Neutrophil (primary cell): ENCODE measurements at regions not wholly inside any gene's neighbourhood (a gene's known extent, or its start where the extent isn't known, plus 50 kb on each side); places are given as distances from the start of the nearest gene placed in this dataset.

Source experiments
- H3K27ac ChIP-seq: fragments of 200-600 bp; sonication (generic); 2 replicates; pipeline ENCODE4 v1.5.1; 2016; ENCODE audit warnings: mild to moderate bottlenecking, moderate library complexity
- H3K27me3 ChIP-seq: fragments of 200-600 bp; sonication (generic); 2 replicates; pipeline ENCODE4 v1.6.0; 2016; ENCODE audit warnings: mild to moderate bottlenecking
- H3K36me3 ChIP-seq: fragments of 200-600 bp; sonication (generic); 2 replicates; pipeline ENCODE4 v1.5.1; 2017
- H3K4me1 ChIP-seq, 2 experiments: fragments of 200-600 bp in 1 of 2; sonication (generic) in 1 of 2; 1 replicate in 1 of 2; 2 replicates in 1 of 2; pipeline versions ENCODE4 v1.5.1 to v1.6.1; 2013 to 2016; ENCODE audit warnings: low read depth in 1 of 2, low read length in 1 of 2, mild to moderate bottlenecking in 1 of 2, moderate library complexity in 1 of 2; ENCODE audit not compliant: control insufficient read depth in 1 of 2, insufficient read depth in 1 of 2
- H3K4me3 ChIP-seq, 2 experiments: fragments of 200-600 bp in 1 of 2; sonication (generic) in 1 of 2; 1 replicate in 1 of 2; 2 replicates in 1 of 2; pipeline ENCODE4 v1.5.1; 2013 to 2016; ENCODE audit warnings: low read depth in 1 of 2, low read length in 1 of 2, mild to moderate bottlenecking in 1 of 2, moderate library complexity in 1 of 2
- H3K9me3 ChIP-seq: fragments of 200-600 bp; sonication (generic); 2 replicates; pipeline ENCODE4 v1.5.1; 2016
- CTCF ChIP-seq: fragments of 200-600 bp; sonication (generic); IDR thresholded peaks from 2 replicates; pipeline ENCODE4 v1.5.1; 2016; ENCODE audit warnings: antibody characterized with exemption

- TF ChIP-seq CTCF: peak; percentile 38
- H3K27me3 ChIP-seq: no peaks in the 10 kb centered on the region
- H3K4me3 ChIP-seq: no peak overlapping the region
- H3K27ac ChIP-seq: no peak overlapping the region
- H3K4me1 ChIP-seq: no peaks in the 10 kb centered on the region
- H3K36me3 ChIP-seq: no peaks in the 10 kb centered on the region
- H3K9me3 ChIP-seq: no peaks in the 10 kb centered on the region
These were observed 214.8 kb upstream of the TPRG1 start for GRCh38 chr3:188956839-188957489.

GRCh38 chr3:188959013-188959412 lies 212.8 kb upstream of the TPRG1 start:
- Histone ChIP-seq H3K9me3 (no peaks in the 10 kb centered on the region), H3K27ac (no peak overlapping the region), H3K4me3 (no peak overlapping the region), H3K36me3 (no peaks in the 10 kb centered on the region), H3K4me1 (no peaks in the 10 kb centered on the region), H3K27me3 (no peaks in the 10 kb centered on the region)
- no peak for TF ChIP-seq CTCF

- no peaks in the 10 kb centered on the region for H3K36me3 ChIP-seq
- no peak overlapping the region for H3K4me3 ChIP-seq
- H3K27ac ChIP-seq: no peak overlapping the region
- H3K4me1 ChIP-seq: no peaks in the 10 kb centered on the region
- no peaks in the 10 kb centered on the region for H3K27me3 ChIP-seq
- H3K9me3 ChIP-seq: no peaks in the 10 kb centered on the region
- TF ChIP-seq CTCF: no peak
These were observed 209.2 kb upstream of the TPRG1 start for GRCh38 chr3:188962253-188963247.

- TF ChIP-seq CTCF: no peak
- H3K4me1 ChIP-seq: no peaks in the 10 kb centered on the region
- no peaks in the 10 kb centered on the region for H3K27me3 ChIP-seq
- H3K27ac ChIP-seq: no peak overlapping the region
- H3K9me3 ChIP-seq: no peaks in the 10 kb centered on the region
- H3K4me3 ChIP-seq: no peak overlapping the region
- H3K36me3 ChIP-seq: no peaks in the 10 kb centered on the region
These were observed 206.8 kb upstream of the TPRG1 start for GRCh38 chr3:188964957-188965356.

- Histone ChIP-seq H3K27me3 (peaks cover 7% of the 10 kb centered on the region), H3K4me3 (no peak overlapping the region), H3K9me3 (no peaks in the 10 kb centered on the region), H3K27ac (no peak overlapping the region), H3K4me1 (peaks cover 0 to 4% of the 10 kb centered on the region in 2 experiments), H3K36me3 (no peaks in the 10 kb centered on the region)
- TF ChIP-seq CTCF: no peak
These were observed 199.5 kb upstream of the TPRG1 start for GRCh38 chr3:188972310-188972709.
